ENCODE measurements at regions not wholly inside any gene's neighbourhood (a gene's known extent, or its start where the extent isn't known, plus 50 kb on each side); places are given as distances from the start of the nearest gene placed in this dataset.
A peak's percentile ranks its signal among the peaks of the same experiment; 100 is the strongest.
"Not testable (repeated sequence)": the region's sequence is repeated elsewhere in the genome, so short reads cannot be mapped to it uniquely, and the experiment has no call there.

- no peak for DNase-seq
Observed at GRCh38 chr10:118463740-118464139, 121.6 kb upstream of the FAM204A start.

GRCh38 chr10:118462401-118462800, 120.3 kb upstream of the FAM204A start:
- DNase-seq, result no peak

GRCh38 chr10:118459642-118460193, 117.6 kb upstream of the FAM204A start:
- DNase-seq, result peak; percentile 45

GRCh38 chr10:118458957-118459641, 117.0 kb upstream of the FAM204A start:
- no peak for DNase-seq

- no peak for DNase-seq
Observed at GRCh38 chr10:118457824-118458428, 115.8 kb upstream of the FAM204A start.

- DNase-seq, result no peak
Observed at GRCh38 chr10:118455181-118455695, 113.1 kb upstream of the FAM204A start.

- no peak for DNase-seq
Observed at GRCh38 chr10:118454211-118454610, 112.1 kb upstream of the FAM204A start.

GRCh38 chr10:118452098-118452497, 110.0 kb upstream of the FAM204A start:
- DNase-seq, result no peak

GRCh38 chr10:118449521-118449920, 107.4 kb upstream of the FAM204A start:
- no peak for DNase-seq

GRCh38 chr10:118448744-118449143, 106.6 kb upstream of the FAM204A start:
- no peak for DNase-seq

GRCh38 chr10:118447478-118448270, 105.5 kb upstream of the FAM204A start:
- DNase-seq, result no peak

- no peak for DNase-seq
Observed at GRCh38 chr10:118445535-118445934, 103.4 kb upstream of the FAM204A start.

- no peak for DNase-seq
Observed at GRCh38 chr10:118444069-118444468, 101.9 kb upstream of the FAM204A start.

GRCh38 chr10:118442032-118442431, 99.9 kb upstream of the FAM204A start:
- no peak for DNase-seq

- no peak for DNase-seq
Observed at GRCh38 chr10:118439824-118440223, 97.7 kb upstream of the FAM204A start.

GRCh38 chr10:118436742-118437141, 94.6 kb upstream of the FAM204A start:
- no peak for DNase-seq

- DNase-seq, result no peak
Observed at GRCh38 chr10:118430190-118430589, 88.1 kb upstream of the FAM204A start.

GRCh38 chr10:118423800-118424442, 81.8 kb upstream of the FAM204A start:
- DNase-seq, result peak; percentile 59

GRCh38 chr10:118422241-118422640, 80.1 kb upstream of the FAM204A start:
- DNase-seq, result no peak

GRCh38 chr10:118420049-118420448, 77.9 kb upstream of the FAM204A start:
- DNase-seq, result not testable (repeated sequence)

- no peak for DNase-seq
Observed at GRCh38 chr10:118412932-118413331, 70.8 kb upstream of the FAM204A start.

- DNase-seq, result no peak
Observed at GRCh38 chr10:118412132-118412760, 70.1 kb upstream of the FAM204A start.

Data from activated CD4-positive, alpha-beta T cell treated with anti-CD3 and anti-CD28 coated beads, Interleukin-2, amount 50 U/mL, for 1 hour (primary cell).